ENCODE measurements at regions not wholly inside any gene's neighbourhood (a gene's known extent, or its start where the extent isn't known, plus 50 kb on each side); places are given as distances from the start of the nearest gene placed in this dataset.

DNA sequence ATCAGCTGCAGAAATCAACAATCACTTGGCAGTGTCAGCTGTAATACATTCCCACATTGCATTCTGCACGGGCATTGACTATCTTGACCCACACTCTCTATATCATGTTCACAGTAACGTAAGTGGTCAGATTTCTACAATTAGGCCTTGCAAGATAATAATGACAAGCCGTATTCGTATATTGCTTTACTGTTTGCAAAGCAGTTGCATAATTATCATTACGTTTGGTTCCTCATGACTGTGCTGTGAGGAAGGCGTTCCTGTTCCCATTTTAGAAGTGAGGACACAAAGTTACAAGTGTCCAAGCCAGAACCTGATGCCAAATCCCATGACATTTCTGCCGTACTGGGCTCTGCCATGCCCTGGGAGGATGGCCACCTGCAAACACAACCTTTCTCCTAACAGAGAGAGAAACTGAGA lies 53.5 kb upstream of the TARBP1 start:
- TF ChIP-seq RXRA (IDR thresholded peaks at IDR 0.05) (peak; percentile 85 to 97), YY1 (IDR thresholded peaks at IDR 0.05) (peak; percentile 89), GABPA (IDR thresholded peaks at IDR 0.05 in 1 of 2, conservative IDR thresholded peaks at IDR 0.05 in 1 of 2) (no peak), JUND (IDR thresholded peaks at IDR 0.05) (peak; percentile 80 to 94)

Data from liver (tissue), 2 donors.